ENCODE measurements at regions not wholly inside any gene's neighbourhood (a gene's known extent, or its start where the extent isn't known, plus 50 kb on each side); places are given as distances from the start of the nearest gene placed in this dataset.
"Not testable (repeated sequence)": the region's sequence is repeated elsewhere in the genome, so short reads cannot be mapped to it uniquely, and the experiment has no call there.

DNA sequence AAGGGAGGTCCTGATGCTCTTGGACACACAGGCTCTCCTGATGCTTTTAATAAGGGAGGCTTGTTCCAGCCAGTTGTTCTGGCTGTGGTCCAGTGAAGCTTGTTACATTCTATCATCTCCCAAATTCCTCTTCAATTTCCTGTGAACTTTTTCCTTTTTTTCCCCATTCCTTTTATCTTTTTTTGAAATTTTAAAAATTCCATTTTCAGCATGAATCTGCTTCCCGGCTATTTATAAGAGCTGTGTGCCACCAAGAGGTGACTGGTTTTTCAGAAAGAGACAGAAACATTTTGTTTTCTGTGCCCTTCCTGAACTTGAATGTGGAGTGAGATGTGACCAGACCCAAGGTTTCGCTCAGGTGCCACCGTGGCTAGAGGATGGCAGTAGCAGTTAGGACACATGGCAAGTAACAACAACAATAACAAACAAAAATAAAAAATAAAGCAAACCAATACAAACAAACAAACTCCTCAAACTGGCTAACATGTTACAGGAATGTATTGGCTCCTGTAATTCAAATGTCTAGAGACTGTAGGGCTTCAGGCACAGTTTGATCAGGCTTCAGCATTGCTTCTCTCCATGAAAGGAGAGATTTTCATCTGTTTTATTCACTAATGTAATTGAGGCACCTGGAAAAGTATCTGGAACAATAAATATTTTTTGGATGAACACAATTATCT lies 121.1 kb downstream of the BOD1 start:
- no peak for DNase-seq (ENCODE audit: low read depth)

DNA sequence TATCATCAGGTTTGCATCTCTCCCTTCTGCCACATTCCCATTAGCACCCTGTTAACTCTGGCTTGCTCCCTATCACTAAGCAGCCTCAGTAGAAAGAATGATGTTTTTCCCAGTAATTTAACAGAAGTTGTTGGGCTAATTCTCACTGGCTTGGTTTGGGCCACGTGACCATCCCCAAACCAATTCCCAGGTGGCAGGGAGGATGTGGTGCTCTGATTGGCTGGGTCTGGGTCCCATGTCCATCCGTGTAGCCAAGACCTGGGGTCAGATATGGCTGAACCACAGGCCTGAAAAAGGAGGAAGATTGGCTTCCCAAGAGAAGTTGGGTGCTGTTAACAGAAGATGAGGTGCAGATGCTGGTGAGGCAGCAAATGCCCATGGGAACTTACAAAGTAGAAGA lies 122.0 kb downstream of the BOD1 start:
- DNase-seq (ENCODE audit: low read depth) = no peak

DNA sequence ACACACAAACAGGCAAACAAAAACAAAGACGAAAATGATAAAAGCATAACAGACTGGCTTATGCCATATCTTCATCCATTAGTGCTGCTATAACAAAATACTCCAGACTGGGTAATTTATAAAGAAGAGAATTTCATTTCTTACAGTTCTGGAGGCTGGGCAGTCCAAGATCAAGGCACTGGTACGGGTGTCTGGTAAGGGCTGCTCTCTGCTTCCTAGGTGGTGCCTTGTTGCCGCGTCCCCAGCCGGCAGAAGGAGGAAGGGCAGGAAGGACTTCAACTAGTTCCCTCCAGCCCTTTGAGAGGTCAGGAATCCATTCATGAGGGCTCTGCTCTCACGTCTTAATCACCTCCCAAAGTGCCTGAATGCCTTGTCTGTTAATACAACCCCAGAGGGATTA lies 122.6 kb downstream of the BOD1 start:
- DNase-seq (ENCODE audit: low read depth) = no peak

DNA sequence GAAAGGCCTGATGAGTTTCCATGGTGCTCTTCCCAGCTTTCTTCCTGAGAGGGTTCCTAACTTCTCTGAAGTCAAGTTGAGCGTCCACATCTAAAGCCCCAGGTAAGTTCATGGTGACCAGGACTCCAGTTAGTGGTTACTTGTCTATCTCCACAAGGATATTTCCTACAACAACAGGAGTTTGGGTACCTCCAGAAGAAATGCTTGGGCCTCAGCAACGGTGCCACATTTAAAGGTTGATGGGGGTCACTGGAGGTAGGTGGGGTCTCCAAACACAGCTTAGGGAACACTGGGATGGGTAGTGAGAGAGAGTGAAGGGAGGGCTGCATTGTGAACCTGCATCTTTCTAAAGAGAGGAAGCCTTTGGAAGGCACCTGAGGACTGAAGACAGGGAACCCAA lies 123.4 kb downstream of the BOD1 start:
- DNase-seq (ENCODE audit: low read depth) = no peak

DNA sequence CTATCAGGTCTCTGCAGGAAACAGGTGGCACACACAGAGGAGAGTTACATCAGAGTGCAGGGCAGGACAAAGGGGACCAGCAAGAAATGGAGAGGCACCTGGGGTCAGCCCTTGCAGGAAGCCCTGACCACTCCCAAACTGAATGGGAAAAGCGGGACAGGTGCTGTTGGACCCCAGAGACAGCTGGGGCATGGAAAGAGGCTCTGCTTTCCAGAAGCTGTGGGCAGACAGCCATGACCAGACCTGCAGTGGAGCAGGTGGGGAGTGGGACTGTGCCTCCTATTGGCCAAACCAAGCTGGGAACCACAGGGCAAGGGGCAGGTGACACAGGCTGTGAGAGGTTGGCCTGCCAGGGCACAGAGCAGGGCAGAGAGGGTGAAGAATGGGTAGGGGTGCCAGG lies 125.8 kb downstream of the BOD1 start:
- DNase-seq (ENCODE audit: low read depth) = no peak

DNA sequence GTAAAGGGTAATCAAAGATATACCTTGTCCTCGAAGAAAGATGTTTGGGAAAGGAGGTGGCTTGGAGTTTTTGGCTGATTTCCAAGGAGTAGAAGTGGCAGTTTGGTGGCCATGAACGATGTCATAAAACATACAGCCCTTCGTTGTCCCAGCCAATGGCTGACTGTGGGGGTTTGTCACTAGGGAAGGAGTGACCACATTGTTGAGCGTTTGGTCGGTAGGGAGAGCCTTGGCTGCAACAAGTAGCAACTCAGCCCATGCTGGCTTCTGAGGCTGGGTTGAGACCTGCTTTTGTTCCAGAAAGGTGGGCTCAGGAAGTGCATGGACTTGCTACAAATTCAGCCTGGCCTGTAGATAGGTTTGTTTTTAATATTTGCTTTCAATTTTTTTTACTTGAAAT lies 128.3 kb downstream of the BOD1 start:
- DNase-seq (ENCODE audit: low read depth) = no peak

DNA sequence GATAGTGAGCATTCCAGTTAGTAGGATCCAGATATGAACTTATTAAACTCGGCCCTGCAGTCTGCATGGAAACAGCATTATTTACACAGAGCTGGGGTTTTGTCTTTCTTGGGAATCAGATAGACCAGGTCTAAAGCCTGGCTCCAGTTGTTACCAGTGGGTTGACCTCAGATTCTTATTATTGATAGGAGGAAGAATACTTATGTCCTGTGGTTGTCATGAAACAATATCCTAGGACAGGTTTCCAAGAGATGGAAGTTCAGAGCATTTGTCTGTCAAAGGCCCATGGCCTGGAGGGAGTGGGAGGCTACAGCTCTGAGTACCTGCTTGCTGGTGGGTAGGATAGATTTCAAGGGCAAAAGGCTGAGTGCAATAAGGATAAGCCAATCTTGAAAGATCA lies 129.2 kb downstream of the BOD1 start:
- DNase-seq (ENCODE audit: low read depth) = no peak

DNA sequence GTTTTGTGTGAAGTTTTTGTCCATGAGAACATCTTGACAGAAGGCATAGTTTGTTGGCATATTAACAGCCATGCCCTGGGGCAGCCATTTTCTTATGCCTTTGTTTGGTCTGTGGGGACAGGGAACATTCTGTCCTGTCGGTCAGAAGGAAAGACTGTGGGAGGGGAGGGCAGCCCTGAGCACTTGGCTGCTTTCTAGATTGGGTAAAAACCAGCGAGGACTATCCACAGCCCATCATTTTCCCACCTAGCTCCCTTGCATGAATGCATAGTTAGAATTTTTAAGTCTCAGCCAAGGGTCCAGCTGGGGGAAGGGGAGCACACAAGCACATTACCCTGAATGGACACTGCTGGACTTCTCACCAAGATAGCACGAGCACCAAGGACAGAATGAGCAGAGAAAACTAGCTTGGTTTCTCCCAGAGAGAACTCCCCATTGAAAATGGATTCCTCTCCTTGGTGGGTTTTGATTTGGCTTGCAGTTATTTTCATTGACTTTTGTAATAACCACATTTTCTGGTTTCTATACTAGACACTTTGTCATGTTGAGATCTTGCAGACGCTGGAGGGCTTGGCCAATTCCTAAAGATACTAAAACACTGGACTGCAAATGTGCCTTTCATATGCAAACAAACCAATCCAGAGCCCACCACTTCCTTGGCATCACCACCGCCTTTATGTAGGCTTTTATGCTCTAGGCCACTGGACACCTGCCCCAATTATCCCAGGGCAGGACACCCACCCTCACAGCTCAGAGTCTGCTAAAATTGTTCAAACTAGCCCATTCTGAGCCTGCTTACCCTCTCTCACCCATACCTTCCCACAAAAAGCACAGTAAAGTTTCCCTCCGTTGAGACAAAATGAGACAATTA lies 129.9 kb downstream of the BOD1 start:
- peak; percentile 6 for DNase-seq (ENCODE audit: low read depth)

DNA sequence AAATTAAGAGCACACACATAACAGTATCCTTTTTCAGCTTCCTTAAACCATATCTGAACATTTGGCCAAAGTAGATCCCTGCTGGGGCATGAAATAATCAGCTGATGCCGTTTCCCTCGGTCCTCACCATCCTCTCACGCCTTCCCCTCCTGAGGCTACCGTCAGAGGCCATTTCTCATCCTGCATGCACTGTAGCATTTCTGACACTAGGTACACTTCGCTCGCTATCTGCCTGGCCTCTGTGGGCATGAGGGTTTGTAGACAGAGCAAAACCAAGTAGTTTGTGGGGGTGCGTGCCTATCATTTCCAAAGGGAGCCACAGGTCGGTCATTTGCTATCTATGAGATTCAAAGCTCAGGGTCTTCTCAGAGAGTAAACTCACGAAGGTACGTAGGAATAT lies 131.9 kb downstream of the BOD1 start:
- no peak for DNase-seq (ENCODE audit: low read depth)

DNA sequence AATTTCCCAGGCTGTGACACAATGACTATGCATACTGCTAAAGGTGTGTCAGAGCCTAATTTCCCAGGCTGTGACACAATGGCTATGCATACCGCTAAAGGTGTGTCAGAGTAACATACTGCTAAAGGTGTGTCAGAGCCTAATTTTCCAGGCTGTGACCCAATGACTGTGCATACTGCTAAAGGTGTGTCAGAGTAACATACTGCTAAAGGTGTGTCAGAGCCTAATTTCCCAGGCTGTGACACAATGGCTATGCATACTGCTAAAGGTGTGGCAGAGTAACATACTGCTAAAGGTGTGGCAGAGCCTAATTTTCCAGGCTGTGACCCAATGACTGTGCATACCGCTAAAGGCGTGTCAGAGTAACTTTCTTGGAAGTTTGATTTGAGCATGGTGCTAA lies 132.9 kb downstream of the BOD1 start:
- not testable (repeated sequence) for DNase-seq (ENCODE audit: low read depth)

DNA sequence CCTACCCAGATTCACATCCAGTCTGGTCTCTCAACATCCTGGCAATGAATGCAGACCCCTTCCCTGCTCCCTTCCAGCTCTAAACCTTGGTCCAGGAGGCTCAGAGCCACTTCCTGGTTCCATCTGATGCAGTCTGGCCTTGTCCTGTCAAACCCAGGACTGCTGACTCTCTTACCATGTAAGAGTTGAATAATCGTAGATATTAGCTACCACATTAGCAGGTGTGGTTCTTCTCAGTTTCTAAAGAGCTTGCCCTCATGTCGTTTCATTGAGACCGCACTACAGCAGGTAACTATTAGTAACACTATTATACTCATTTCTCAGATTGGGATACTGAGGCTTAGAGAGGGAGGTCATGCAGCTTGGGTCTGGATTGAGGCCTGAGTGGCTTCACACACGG lies 133.3 kb downstream of the BOD1 start:
- DNase-seq (ENCODE audit: low read depth) = no peak

DNA sequence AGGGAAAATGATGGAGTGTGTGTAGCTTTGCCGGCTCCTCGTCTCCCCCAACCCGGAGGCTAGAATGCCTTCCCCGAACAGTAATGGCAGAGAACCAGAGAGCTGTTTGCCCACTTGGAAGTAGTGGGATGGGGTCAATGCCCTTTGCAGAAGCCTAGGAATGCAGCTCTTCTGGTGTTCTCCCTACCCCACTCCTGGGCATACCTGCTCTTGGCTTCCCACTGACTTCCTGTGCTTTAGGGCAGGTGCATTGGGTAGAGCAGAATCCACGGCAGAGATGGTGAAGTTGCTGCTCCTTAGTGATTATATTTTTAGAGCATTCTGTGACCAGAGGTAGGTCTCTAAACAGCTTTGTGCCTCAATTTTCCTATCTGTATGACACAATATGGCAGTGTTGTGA lies 134.6 kb downstream of the BOD1 start:
- no peak for DNase-seq (ENCODE audit: low read depth)

DNA sequence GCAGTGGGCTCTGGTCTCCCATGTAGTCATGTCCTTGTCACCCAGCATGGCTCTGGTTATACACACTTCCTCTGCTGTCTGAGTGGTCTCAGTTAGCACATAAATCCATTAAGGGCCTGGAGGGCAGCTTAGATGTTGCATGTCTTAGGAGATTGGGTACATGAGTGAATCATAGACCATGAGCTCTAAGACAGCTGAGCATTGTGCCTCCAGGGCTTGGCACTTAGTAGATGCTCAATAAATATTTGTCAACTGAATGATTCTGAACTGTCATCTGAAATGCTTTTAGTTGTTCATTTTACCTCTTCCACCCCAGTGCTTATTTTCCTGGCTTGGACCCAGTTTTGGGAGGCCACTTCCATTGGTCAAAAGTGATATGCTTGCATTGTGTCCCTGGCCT lies 135.6 kb downstream of the BOD1 start:
- DNase-seq (ENCODE audit: low read depth) = no peak

DNA sequence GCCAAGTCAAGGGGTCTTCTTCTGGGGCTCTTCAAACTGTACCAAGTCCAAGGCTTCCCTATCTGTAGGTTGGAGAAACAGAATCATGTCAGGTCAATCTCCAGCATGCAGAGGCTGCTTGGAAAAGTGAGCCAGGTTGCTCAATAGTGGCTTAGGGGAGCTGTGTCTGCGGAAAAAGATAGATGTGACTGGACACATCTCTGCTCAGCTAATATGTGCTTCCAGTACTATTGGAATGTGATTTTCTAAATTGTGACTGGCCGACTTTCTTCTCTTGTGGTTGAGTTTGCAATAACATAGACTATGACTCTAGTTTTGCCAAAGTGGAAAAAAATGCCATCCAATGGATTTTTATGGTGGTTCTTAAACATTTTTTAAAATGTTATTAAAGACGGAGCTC lies 136.7 kb downstream of the BOD1 start:
- no peak for DNase-seq (ENCODE audit: low read depth)

DNA sequence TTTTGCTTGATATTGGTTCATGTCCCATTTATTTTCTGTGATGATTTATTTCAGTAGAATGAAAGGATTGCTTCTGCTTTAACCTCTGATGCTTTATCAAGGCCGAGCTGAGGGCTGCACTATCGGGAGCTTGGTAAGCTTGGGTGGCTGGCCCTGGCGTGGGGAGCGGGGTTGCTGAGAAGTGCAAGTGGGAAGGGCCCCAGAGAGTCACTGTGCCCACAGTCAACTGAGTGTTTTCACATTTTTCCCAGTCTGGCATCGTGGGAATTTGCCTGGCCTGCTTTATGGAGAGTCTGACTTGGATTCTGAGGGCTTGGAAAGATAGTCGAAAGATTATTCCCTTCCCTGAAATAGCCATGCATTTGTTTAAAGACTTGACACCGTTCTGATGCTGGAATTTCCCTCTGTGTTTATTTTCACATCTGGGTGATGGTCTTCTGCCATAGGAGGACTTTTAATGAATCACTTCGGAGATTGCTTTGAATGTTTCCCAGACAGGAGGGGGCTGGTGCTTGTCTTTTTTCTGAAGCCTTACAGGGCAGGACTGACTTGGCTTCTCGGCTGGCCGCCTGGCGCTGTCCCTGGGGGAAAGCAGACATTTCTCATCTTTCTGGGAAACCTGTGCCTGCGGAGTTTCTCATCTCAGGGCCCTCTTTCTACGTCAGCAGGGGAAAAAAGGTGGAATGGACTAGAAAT lies 139.0 kb downstream of the BOD1 start:
- no peak for DNase-seq (ENCODE audit: low read depth)

DNA sequence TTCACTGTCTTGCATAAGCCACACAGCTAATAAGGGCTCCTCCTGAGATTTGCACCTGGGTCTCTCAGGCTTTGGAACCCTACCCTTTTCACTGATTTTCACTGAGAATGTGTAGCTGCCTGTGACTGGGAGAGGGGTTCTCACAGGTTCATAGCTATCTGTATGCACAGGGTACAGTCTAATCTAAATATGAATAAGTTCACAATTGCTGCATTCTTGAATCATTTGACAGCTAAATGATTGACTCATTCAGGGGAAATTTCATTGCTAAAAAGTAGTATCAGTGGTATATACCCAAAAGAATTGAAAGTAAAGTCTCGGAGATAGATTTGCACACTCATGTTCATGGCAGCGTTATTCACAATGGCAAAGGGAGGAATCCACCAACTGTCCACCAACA lies 140.7 kb downstream of the BOD1 start:
- no peak for DNase-seq (ENCODE audit: low read depth)

DNA sequence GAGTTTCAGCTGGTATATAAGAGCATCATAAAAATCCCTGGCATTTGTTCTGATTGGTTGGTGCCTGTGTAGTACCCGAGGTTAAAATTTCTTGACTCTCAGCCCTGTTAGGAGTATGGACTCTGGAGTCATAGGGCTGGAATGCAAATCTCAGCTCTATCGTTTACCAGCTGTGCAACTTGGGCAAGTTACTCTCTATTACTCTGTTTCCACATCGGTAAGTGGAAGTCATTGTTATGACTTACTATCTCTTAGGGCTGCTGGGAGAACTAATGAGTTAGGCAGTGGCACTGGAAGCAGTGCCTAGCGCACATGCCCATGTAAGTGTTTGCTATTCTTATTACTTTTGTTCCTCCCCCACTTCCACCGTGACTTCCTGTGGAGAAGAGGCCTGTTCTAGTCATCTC lies 141.6 kb downstream of the BOD1 start:
- DNase-seq (ENCODE audit: low read depth) = no peak

DNA sequence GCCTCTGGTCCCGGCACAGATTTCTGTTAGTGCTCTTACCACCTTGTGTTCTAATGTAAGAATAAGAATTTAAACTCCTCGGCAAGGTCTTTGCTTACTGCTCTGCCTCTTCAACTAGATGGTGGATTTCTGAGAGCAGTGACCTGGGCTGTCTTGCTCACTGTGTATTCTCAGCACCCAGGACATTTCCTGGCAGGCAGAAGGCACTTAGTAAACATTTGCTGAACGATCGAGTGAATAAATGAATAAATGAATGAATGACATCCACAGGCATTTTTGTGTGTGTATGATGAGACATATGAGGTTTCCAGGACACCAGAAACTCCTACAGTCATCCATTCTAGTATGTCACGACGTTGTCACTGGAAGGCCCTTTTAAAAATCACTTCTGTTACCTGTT lies 143.2 kb downstream of the BOD1 start:
- peak; percentile 16 for DNase-seq (ENCODE audit: low read depth)

DNA sequence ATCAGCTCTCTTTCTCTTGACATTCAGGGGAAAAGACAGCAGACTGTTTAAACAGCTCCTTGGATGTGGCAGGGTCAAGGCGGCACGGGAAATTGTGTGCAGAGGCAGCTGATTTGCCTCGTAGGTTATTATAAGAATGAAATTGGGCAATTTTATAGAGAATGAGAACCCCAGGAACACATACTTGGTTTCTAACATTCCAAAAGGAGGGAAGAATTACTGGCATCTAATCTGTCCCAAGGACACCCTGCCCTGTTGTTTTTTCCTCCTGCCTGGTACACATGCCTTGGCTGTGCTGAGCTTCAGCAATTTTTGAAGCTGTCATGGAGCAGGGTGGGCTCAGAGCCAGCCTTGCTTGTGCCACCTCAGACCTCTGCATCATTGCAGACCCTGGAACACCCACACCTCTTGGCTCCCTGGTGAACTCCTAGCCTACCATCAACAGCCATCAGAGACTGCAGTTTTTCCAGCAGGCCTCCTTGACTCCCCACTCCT lies 143.6 kb downstream of the BOD1 start:
- DNase-seq (ENCODE audit: low read depth) = peak; percentile 49

DNA sequence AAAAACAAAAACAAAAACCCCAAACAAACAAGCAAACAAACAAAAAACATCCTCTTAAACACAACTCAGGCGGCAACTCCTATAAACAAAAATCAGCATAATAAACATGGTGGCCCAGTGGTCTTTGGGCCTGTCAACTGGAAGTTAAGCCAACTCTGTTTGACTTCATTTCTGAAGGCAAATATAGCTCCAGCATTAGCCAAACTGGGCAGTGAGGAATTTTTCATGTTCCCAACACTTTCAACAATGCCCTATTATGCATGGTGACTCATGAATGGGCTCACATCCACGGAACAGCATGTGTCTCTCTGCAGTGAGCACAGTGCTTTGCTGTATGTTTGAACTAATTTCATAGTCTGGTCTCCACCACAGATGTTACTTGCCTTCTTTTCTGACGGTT lies 143.9 kb upstream of the STC2 start:
- DNase-seq (ENCODE audit: low read depth) = peak; percentile 92

DNA sequence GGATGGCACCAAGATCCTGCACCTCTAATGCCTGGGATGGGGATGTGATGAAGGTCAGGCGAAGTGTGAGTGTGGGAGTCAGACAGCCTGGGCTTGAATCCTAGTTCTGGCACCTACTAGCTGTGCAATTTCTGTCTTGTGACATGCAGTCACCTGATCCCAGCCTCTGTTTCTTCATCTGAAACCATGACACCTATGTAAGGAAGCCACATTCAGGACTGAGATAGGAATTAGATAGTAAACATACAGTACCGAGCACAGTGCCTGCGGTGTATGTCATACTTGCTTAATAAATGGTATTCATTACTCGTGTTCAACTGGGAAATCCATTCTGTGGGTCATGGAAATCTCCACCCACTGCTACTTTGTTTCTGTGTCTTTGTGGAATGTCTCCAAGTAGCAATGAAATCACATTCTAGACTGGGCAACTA lies 140.6 kb upstream of the STC2 start:
- no peak for DNase-seq (ENCODE audit: low read depth)

DNA sequence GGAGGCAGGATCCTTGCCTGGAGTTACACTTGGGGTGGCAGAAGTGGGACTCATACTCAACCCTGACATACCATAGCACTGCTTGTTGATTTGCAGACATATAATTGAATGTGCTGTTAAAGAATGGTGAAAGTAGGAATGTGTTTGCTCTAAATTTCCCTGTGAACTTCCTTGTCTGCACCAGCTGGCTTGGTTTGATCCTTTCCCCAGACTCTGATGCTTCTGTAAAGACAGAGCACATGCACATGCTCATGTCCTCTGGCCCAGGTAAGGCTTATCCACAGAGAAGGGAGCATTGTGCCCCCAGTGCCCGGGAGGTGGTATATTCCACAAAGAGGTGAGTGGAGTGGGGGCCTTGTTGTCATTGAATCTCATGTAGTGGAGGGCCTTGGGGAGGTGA lies 138.0 kb upstream of the STC2 start:
- DNase-seq (ENCODE audit: low read depth) = no peak

DNA sequence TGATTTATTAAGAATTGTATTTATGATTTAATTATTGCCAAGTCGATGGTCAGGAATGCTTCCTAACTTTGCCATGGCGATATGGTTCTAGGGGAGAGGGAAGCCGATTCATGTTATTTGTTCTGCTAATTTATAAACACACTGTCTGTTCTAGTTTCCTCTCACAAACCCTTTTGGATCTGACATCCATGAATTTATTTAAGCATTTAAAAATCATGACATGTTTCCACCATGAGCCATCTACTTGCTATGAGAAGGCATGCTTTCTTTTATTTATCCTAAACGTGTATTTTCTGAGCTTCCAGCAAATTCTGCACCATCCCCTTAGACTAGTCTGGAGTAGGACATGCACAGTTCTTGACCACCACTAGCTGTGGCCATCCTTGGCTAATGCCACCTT lies 136.6 kb upstream of the STC2 start:
- DNase-seq (ENCODE audit: low read depth) = no peak
